ENCODE measurements at regions not wholly inside any gene's neighbourhood (a gene's known extent, or its start where the extent isn't known, plus 50 kb on each side); places are given as distances from the start of the nearest gene placed in this dataset.
"Not testable (repeated sequence)": the region's sequence is repeated elsewhere in the genome, so short reads cannot be mapped to it uniquely, and the experiment has no call there.

DNA sequence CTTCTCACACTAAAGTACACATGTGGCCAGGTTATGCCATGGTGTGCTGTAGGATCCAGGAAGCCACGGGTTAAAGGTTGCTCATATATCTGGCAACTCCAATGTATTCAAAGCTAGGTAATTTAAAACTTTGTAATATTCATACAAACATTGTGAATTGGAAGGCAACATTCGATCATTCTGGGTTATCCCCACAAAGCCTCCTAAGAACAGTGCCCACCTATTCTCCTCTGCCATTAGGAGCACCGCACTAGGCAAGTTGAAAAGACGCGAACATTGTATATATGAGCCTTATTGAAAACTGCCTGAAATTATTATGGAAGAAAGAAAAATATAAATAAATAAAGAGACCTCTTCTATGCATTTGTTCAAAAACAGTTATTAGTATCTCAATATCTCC, 228.2 kb downstream of the IGSF11 start:
- POLR2A ChIA-PET, result no interaction called here
- no peak for ATAC-seq
- 38% methylated on average over 5 of the region's 5 CpGs for WGBS (ENCODE audit: insufficient coverage, low coverage, missing lambda C conversion rate)

GRCh38 chr3:118807349-118807748, 227.3 kb downstream of the IGSF11 start:
- H3K79me2 ChIP-seq (ENCODE audit: control insufficient read depth, insufficient read depth, low read length); H3K36me3 ChIP-seq (ENCODE audit: control insufficient read depth, insufficient read depth, low read length); H3K27me3 ChIP-seq (ENCODE audit: control insufficient read depth in 2 of 2, insufficient read depth in 2 of 2, low read length in 2 of 2); BruUV-seq (replicated peaks); intact Hi-C loops (cut with micrococcal nuclease); H4K20me1 ChIP-seq (replicated peaks; ENCODE audit: control insufficient read depth, insufficient read depth, low read length); H3K9me1 ChIP-seq (ENCODE audit: control insufficient read depth, insufficient read depth, low read length); H3K9ac ChIP-seq (ENCODE audit: insufficient read depth in 1 of 2, low read depth in 2 of 2, low read length in 2 of 2); ATAC-seq; H3K9me3 ChIP-seq (replicated peaks; ENCODE audit: control insufficient read depth, insufficient read depth, low read depth, low read length); FAIRE-seq; H3K4me1 ChIP-seq (replicated peaks in 1 of 2; ENCODE audit: control insufficient read depth in 2 of 2, insufficient read depth in 2 of 2, low read length in 2 of 2); CTCF ChIA-PET (ENCODE audit: low intra/inter-chr PET ratio); DNase-seq (ENCODE audit: extremely low read depth in 1 of 4, low spot score in 3 of 4); H3K4me2 ChIP-seq (ENCODE audit: insufficient read depth, low read length); H3K4me3 ChIP-seq; H2AFZ ChIP-seq (ENCODE audit: low read depth, low read length); H3K27ac ChIP-seq (ENCODE audit: extremely low read depth, low read depth, low read length): not testable (repeated sequence)
- 54% methylated on average over 2 of the region's 2 CpGs for WGBS (ENCODE audit: insufficient coverage, low coverage, missing lambda C conversion rate)
- POLR2A ChIA-PET, result interaction anchor here (0.7 kb wide), 1 partner anchor 1082 kb away, joined by 3 read pairs; no protein-coding TSS in a partner anchor
- in situ Hi-C loops (cut with MboI), result loop anchor here (25.0 kb wide), 1 partner anchor 1795 kb away; no protein-coding TSS in a partner anchor
- peak; percentile 50 for TF ChIP-seq ZNF146 (CRISPR knock-in tag; IDR thresholded peaks at IDR 0.05; ENCODE audit: unreplicated experiment)

More for the DNA sequence above, 228.2 kb downstream of the IGSF11 start:
- no peaks in the 10 kb centered on the region for H3K36me3 ChIP-seq (ENCODE audit: control insufficient read depth, insufficient read depth, low read length)
- H3K79me2 ChIP-seq (ENCODE audit: control insufficient read depth, insufficient read depth, low read length), result peaks cover 3% of the 10 kb centered on the region; the same call in 2 of the 3 replicates
- no peaks in the 10 kb centered on the region for H4K20me1 ChIP-seq (replicated peaks; ENCODE audit: control insufficient read depth, insufficient read depth, low read length)
- DNase-seq (ENCODE audit: extremely low read depth in 1 of 4, low spot score in 3 of 4) (no peak), FAIRE-seq (no peak)
- no peaks in the 10 kb centered on the region; a peak in 1 of 5 replicates for H3K4me1 ChIP-seq (replicated peaks in 1 of 2; ENCODE audit: control insufficient read depth in 2 of 2, insufficient read depth in 2 of 2, low read length in 2 of 2)
- H3K4me3 ChIP-seq, result no peak overlapping the region
- no peak overlapping the region for H3K4me2 ChIP-seq (ENCODE audit: insufficient read depth, low read length)
- no peak for TF ChIP-seq ZNF124 (CRISPR knock-in tag; IDR thresholded peaks at IDR 0.05)
- TF ChIP-seq MEF2A (IDR thresholded peaks at IDR 0.05; ENCODE audit: control insufficient read depth, low read depth, low read length), result no peak
- TF ChIP-seq KHSRP (IDR thresholded peaks at IDR 0.05), result no peak
- TF ChIP-seq ZNF436 (CRISPR knock-in tag; IDR thresholded peaks at IDR 0.05), result no peak
- no peak for TF ChIP-seq MXD1 (CRISPR knock-in tag; IDR thresholded peaks at IDR 0.05; ENCODE audit: borderline replicate concordance, poor library complexity, severe bottlenecking)
- no peak for TF ChIP-seq ZNF699 (CRISPR knock-in tag; IDR thresholded peaks at IDR 0.05; ENCODE audit: insufficient replicate concordance)
- no peak for TF ChIP-seq SIN3B (IDR thresholded peaks at IDR 0.05; ENCODE audit: low read depth)
- no peak overlapping the region for H3K9ac ChIP-seq (ENCODE audit: insufficient read depth in 1 of 2, low read depth in 2 of 2, low read length in 2 of 2)
- in situ Hi-C loops (cut with MboI) (loop anchor here (25.0 kb wide), 1 partner anchor 1794 kb away; no protein-coding TSS in a partner anchor), intact Hi-C loops (cut with micrococcal nuclease) (no loop called here)
- no TSS peak for BruUV-seq (replicated peaks)
- CTCF ChIA-PET (ENCODE audit: low intra/inter-chr PET ratio), result no interaction called here
- H2AFZ ChIP-seq (ENCODE audit: low read depth, low read length), result no peak overlapping the region
- no peak overlapping the region for H3K27ac ChIP-seq (ENCODE audit: extremely low read depth, low read depth, low read length)
- no peaks in the 10 kb centered on the region for H3K9me1 ChIP-seq (ENCODE audit: control insufficient read depth, insufficient read depth, low read length)
- no peaks in the 10 kb centered on the region for H3K27me3 ChIP-seq (ENCODE audit: control insufficient read depth in 2 of 2, insufficient read depth in 2 of 2, low read length in 2 of 2)
- no peaks in the 10 kb centered on the region for H3K9me3 ChIP-seq (replicated peaks; ENCODE audit: control insufficient read depth, insufficient read depth, low read depth, low read length)

All from K562 (cell line).